ENCODE measurements at regions not wholly inside any gene's neighbourhood (a gene's known extent, or its start where the extent isn't known, plus 50 kb on each side); places are given as distances from the start of the nearest gene placed in this dataset.
A peak's percentile ranks its signal among the peaks of the same experiment; 100 is the strongest.

GRCh38 chr5:121681229-121681855 lies 170.3 kb upstream of the FTMT start (continued):
- peak; percentile 93 for TF ChIP-seq REST (IDR thresholded peaks at IDR 0.05; ENCODE audit: borderline replicate concordance)
- TF ChIP-seq REST (CRISPR knock-in tag; IDR thresholded peaks at IDR 0.05; ENCODE audit: low read depth) = no peak
- no peak for TF ChIP-seq ZNF277 (CRISPR knock-in tag; IDR thresholded peaks at IDR 0.05; ENCODE audit: borderline replicate concordance)
- TF ChIP-seq ARNT (IDR thresholded peaks at IDR 0.05) = no peak
- TF ChIP-seq ARHGAP35 (IDR thresholded peaks at IDR 0.05; ENCODE audit: partially characterized antibody) = no peak
- TF ChIP-seq CBFA2T2 (conservative IDR thresholded peaks at IDR 0.05) = peak; percentile 53; the same call in 1 of the 2 replicates
- no peak for TF ChIP-seq PTBP1 (IDR thresholded peaks at IDR 0.05; ENCODE audit: low read depth, low read length)
- TF ChIP-seq MAZ (CRISPR knock-in tag; conservative IDR thresholded peaks at IDR 0.05 in 1 of 2, IDR thresholded peaks at IDR 0.05 in 1 of 2) = no peak
- TF ChIP-seq TCF3 (CRISPR knock-in tag; IDR thresholded peaks at IDR 0.05) = peak; percentile 36; the same call in 1 of the 2 replicates
- peak; percentile 15; the same call in 1 of the 2 replicates for TF ChIP-seq TEAD4 (IDR thresholded peaks at IDR 0.05; ENCODE audit: low read length)
- TF ChIP-seq TEAD4 (CRISPR knock-in tag; IDR thresholded peaks at IDR 0.05; ENCODE audit: borderline replicate concordance) = no peak
- TF ChIP-seq GTF2F1 (IDR thresholded peaks at IDR 0.05; ENCODE audit: low read depth, low read length) = no peak
- TF ChIP-seq TGIF2 (CRISPR knock-in tag; IDR thresholded peaks at IDR 0.05) = no peak
- TF ChIP-seq TEAD1 (CRISPR knock-in tag; IDR thresholded peaks at IDR 0.05) = no peak
- TF ChIP-seq ERF (CRISPR knock-in tag; IDR thresholded peaks at IDR 0.05) = no peak
- TF ChIP-seq SMARCE1 (IDR thresholded peaks at IDR 0.05) = peak; percentile 25; the same call in 1 of the 2 replicates
- no peak for TF ChIP-seq TBP (optimal IDR thresholded peaks at IDR 0.05; ENCODE audit: low read depth, low read length)
- no peak for TF ChIP-seq ZNF76 (CRISPR knock-in tag; IDR thresholded peaks at IDR 0.05; ENCODE audit: borderline replicate concordance)
- TF ChIP-seq NKRF (IDR thresholded peaks at IDR 0.05; ENCODE audit: borderline replicate concordance) = no peak

Data from K562 (cell line).